Gastroesophageal sphincter (tissue), 3 donors: ENCODE measurements at regions not wholly inside any gene's neighbourhood (a gene's known extent, or its start where the extent isn't known, plus 50 kb on each side); places are given as distances from the start of the nearest gene placed in this dataset.

ENCODE experiments used
- CTCF ChIP-seq, 4 experiments: fragments of 200-600 bp in 2 of 4; fragments of 450-650 bp in 2 of 4; sonication (generic) in 1 of 4; IDR thresholded peaks; one replicate each; pipeline ENCODE4 v1.5.1; 2017 to 2019; ENCODE audit warnings: antibody characterized with exemption in 4 of 4, mild to moderate bottlenecking in 2 of 4, moderate library complexity in 2 of 4
- POLR2A ChIP-seq, 2 donors: fragments of 450-650 bp; IDR thresholded peaks; one replicate each; pipeline ENCODE4 v1.6.1; 2017; ENCODE audit warnings: antibody characterized with exemption in 2 of 2, mild to moderate bottlenecking in 2 of 2, moderate library complexity in 1 of 2
- POLR2AphosphoS5 ChIP-seq: sonication (generic); formaldehyde crosslinking; IDR thresholded peaks from one replicate; pipeline ENCODE4 v1.6.1; 2017; ENCODE audit warnings: antibody characterized with exemption

GRCh38 chr20:51917886-51918535 lies 115.7 kb upstream of the SALL4 start:
- TF ChIP-seq POLR2AphosphoS5 (no peak), CTCF (IDR thresholded peaks at IDR 0.05) (no peak), POLR2A (IDR thresholded peaks at IDR 0.05) (no peak)
